H1 (cell line): ENCODE measurements at regions not wholly inside any gene's neighbourhood (a gene's known extent, or its start where the extent isn't known, plus 50 kb on each side); places are given as distances from the start of the nearest gene placed in this dataset.

Experiments
- CTCF ChIA-PET: fragments of 300-600 bp; sonication (Branson Sonifier 250); formaldehyde crosslinking; loops from one replicate; lab custom pipeline; 2021; ENCODE audit not compliant: partially characterized antibody; lab: Charles Lee
- POLR2A ChIA-PET: fragments of 300-600 bp; sonication (Branson Sonifier 250); formaldehyde crosslinking; loops from one replicate; lab custom pipeline; 2021; ENCODE audit warnings: inconsistent platforms; ENCODE audit not compliant: partially characterized antibody; lab: Charles Lee
- DNase-seq, 2 experiments: peaks; one replicate each; pipeline versions ENCODE4 v3.0.0 to v3.0.0-alpha.2; 2010 to 2022; ENCODE audit warnings: low spot score in 2 of 2, low read depth in 1 of 2, mixed read lengths in 1 of 2
- FAIRE-seq: peaks from 2 replicates; lab custom pipeline; 2011; peaks lifted over from hg19 to GRCh38; lab: Jason Lieb, UNC
- H2AFZ ChIP-seq: 2 replicates; pipeline ENCODE4 v1.8.1; 2012; ENCODE audit warnings: low read length, inconsistent platforms
- H2AK5ac ChIP-seq: 2 replicates; pipeline ENCODE4 v1.6.1; 2013; ENCODE audit warnings: low read depth, low read length
- H2BK120ac ChIP-seq: replicated peaks from 2 replicates; pipeline ENCODE3; 2013; ENCODE audit warnings: low read depth, low read length, inconsistent platforms
- H2BK12ac ChIP-seq: 2 replicates; pipeline ENCODE4 v1.6.1; 2013; ENCODE audit warnings: low read depth, low read length
- H2BK15ac ChIP-seq: 2 replicates; pipeline ENCODE4 v1.6.1; 2013; ENCODE audit warnings: low read length
- H2BK20ac ChIP-seq: 2 replicates; pipeline ENCODE4 v1.6.1; 2013; ENCODE audit warnings: low read length
- H2BK5ac ChIP-seq: 2 replicates; pipeline ENCODE4 v1.6.1; 2013; ENCODE audit warnings: low read depth, low read length
- H3K14ac ChIP-seq: 2 replicates; pipeline ENCODE4 v1.6.1; 2013; ENCODE audit warnings: inconsistent platforms; ENCODE audit not compliant: insufficient read length
- H3K18ac ChIP-seq: 2 replicates; pipeline ENCODE4 v1.6.1; 2013; ENCODE audit warnings: low read length; ENCODE audit errors: extremely low read depth
- H3K23ac ChIP-seq: 2 replicates; pipeline ENCODE4 v1.6.1; 2013; ENCODE audit warnings: inconsistent platforms; ENCODE audit not compliant: insufficient read length
- H3K23me2 ChIP-seq: 2 replicates; pipeline ENCODE4 v1.6.1; 2013; ENCODE audit warnings: low read depth, low read length
- H3K27ac ChIP-seq: 2 replicates; pipeline ENCODE4 v1.6.1; 2011; ENCODE audit warnings: low read depth, low read length, inconsistent platforms
- H3K27me3 ChIP-seq, 4 experiments: replicated peaks in 1 of 4; 1 replicate in 1 of 4; 2 replicates in 3 of 4; pipeline versions ENCODE4 v1.6.1 to v1.8.1; 2011 to 2013; ENCODE audit warnings: low read length in 3 of 4, mild to moderate bottlenecking in 3 of 4, inconsistent platforms in 2 of 4, mixed read lengths in 2 of 4, moderate library complexity in 1 of 4; ENCODE audit not compliant: control insufficient read depth in 3 of 4, insufficient read depth in 3 of 4; ENCODE audit errors: extremely low read depth in 1 of 4
- H3K36me3 ChIP-seq, 4 experiments: 2 replicates each; pipeline versions ENCODE4 v1.6.1 to v1.8.1; 2011 to 2013; ENCODE audit warnings: mild to moderate bottlenecking in 4 of 4, low read length in 3 of 4, moderate library complexity in 2 of 4, control low read depth in 1 of 4, inconsistent platforms in 1 of 4; ENCODE audit not compliant: insufficient read depth in 4 of 4, control insufficient read depth in 2 of 4
- H3K4ac ChIP-seq: replicated peaks from 2 replicates; pipeline ENCODE3; 2013; ENCODE audit warnings: low read length, low read depth, mixed read lengths, inconsistent platforms; ENCODE audit not compliant: insufficient read length
- H3K4me1 ChIP-seq, 4 experiments: replicated peaks in 1 of 4; 1 replicate in 1 of 4; 2 replicates in 3 of 4; pipeline versions ENCODE4 v1.6.1 to v1.8.1; 2011 to 2013; ENCODE audit warnings: low read length in 3 of 4, inconsistent platforms in 2 of 4, mixed read lengths in 1 of 4; ENCODE audit not compliant: insufficient read depth in 4 of 4, control insufficient read depth in 3 of 4
- H3K4me2 ChIP-seq, 2 experiments: 2 replicates each; pipeline versions ENCODE4 v1.6.1 to v1.8.1; 2011 to 2013; ENCODE audit warnings: low read depth in 2 of 2, low read length in 2 of 2, control low read depth in 1 of 2, inconsistent platforms in 1 of 2, mild to moderate bottlenecking in 1 of 2; ENCODE audit not compliant: insufficient read depth in 1 of 2
- H3K4me3 ChIP-seq, 4 experiments: fragments of 200-600, 300-600 bp in 1 of 4; sonication (generic), shearing (Covaris generic), sonication (Bioruptor Twin) in 1 of 4; 2 replicates each; pipeline versions ENCODE4 v1.5.1 to v1.8.1; 2011 to 2016; ENCODE audit warnings: low read length in 4 of 4, low read depth in 3 of 4, control low read depth in 2 of 4, inconsistent platforms in 2 of 4, mild to moderate bottlenecking in 2 of 4, mixed read lengths in 1 of 4, moderate library complexity in 1 of 4; ENCODE audit not compliant: insufficient read depth in 2 of 4; ENCODE audit errors: extremely low read depth in 1 of 4
- H3K56ac ChIP-seq: replicated peaks from 2 replicates; pipeline ENCODE3; 2013; ENCODE audit warnings: low read depth, mild to moderate bottlenecking, mixed read lengths, low read length, inconsistent platforms; ENCODE audit not compliant: insufficient read length
- H3K79me1 ChIP-seq: 2 replicates; pipeline ENCODE4 v1.6.1; 2013; ENCODE audit warnings: low read depth, low read length, control low read depth
- H3K79me2 ChIP-seq, 2 experiments: 2 replicates each; pipeline versions ENCODE4 v1.6.1 to v1.8.1; 2012 to 2013; ENCODE audit warnings: low read length in 2 of 2, mild to moderate bottlenecking in 2 of 2, inconsistent platforms in 1 of 2; ENCODE audit not compliant: insufficient read depth in 2 of 2, control insufficient read depth in 1 of 2
- H3K9ac ChIP-seq, 4 experiments: replicated peaks in 1 of 4; 1 replicate in 1 of 4; 2 replicates in 3 of 4; pipeline versions ENCODE4 v1.6.1 to v1.8.1; 2011 to 2013; ENCODE audit warnings: low read depth in 3 of 4, low read length in 3 of 4, control low read depth in 2 of 4, mild to moderate bottlenecking in 2 of 4, moderate library complexity in 2 of 4, inconsistent platforms in 1 of 4; ENCODE audit errors: extremely low read depth in 1 of 4
- H3K9me3 ChIP-seq, 2 experiments: 2 replicates each; pipeline versions ENCODE4 v1.6.1 to v1.8.1; 2012 to 2013; ENCODE audit warnings: mild to moderate bottlenecking in 2 of 2, moderate library complexity in 2 of 2, control low read depth in 1 of 2, inconsistent platforms in 1 of 2, low read depth in 1 of 2, low read length in 1 of 2, mixed read lengths in 1 of 2; ENCODE audit not compliant: insufficient read depth in 2 of 2
- H4K20me1 ChIP-seq, 2 experiments: replicated peaks in 1 of 2; 2 replicates each; pipeline versions ENCODE3 to v1.8.1; 2011 to 2013; ENCODE audit warnings: inconsistent platforms in 2 of 2, low read length in 2 of 2, mild to moderate bottlenecking in 1 of 2; ENCODE audit not compliant: insufficient read depth in 2 of 2, control insufficient read depth in 1 of 2
- H4K5ac ChIP-seq: 2 replicates; pipeline ENCODE4 v1.6.1; 2013; ENCODE audit warnings: low read length, low read depth, mixed read lengths, inconsistent platforms; ENCODE audit not compliant: insufficient read length
- H4K8ac ChIP-seq: 2 replicates; pipeline ENCODE4 v1.8.0; 2013; ENCODE audit warnings: mild to moderate bottlenecking, moderate library complexity, low read length, inconsistent platforms; ENCODE audit not compliant: insufficient read depth; ENCODE audit errors: extremely low read depth
- H4K91ac ChIP-seq: replicated peaks from 2 replicates; pipeline ENCODE3; 2013; ENCODE audit warnings: low read length, mixed read lengths, inconsistent platforms; ENCODE audit not compliant: insufficient read length
- BRCA1 ChIP-seq: IDR thresholded peaks from 2 replicates; pipeline ENCODE4 v1.6.1; 2012; ENCODE audit warnings: low read depth, low read length, improper control_type of control experiment
- CHD2 ChIP-seq: IDR thresholded peaks from 2 replicates; pipeline ENCODE4 v1.6.1; 2012; ENCODE audit warnings: low read length, improper control_type of control experiment
- HDAC6 ChIP-seq: IDR thresholded peaks from one replicate; pipeline ENCODE4 v1.7.1; 2012; ENCODE audit warnings: low read depth, mild to moderate bottlenecking, inconsistent platforms, low read length, moderate library complexity
- KDM1A ChIP-seq: fragments of 200-600, 300-600 bp; sonication (generic); IDR thresholded peaks from 2 replicates; pipeline ENCODE4 v1.7.1; 2016; ENCODE audit warnings: mild to moderate bottlenecking, low read length, borderline replicate concordance
- KDM4A ChIP-seq: IDR thresholded peaks from one replicate; pipeline ENCODE4 v1.7.1; 2012; ENCODE audit warnings: low read depth, mild to moderate bottlenecking, moderate library complexity, low read length, inconsistent platforms; ENCODE audit not compliant: severe bottlenecking
- KDM5A ChIP-seq: fragments of 200-600 bp; IDR thresholded peaks from 2 replicates; pipeline ENCODE4 v1.7.1; 2012; ENCODE audit warnings: mild to moderate bottlenecking, low read length, inconsistent platforms, mixed read lengths
- NRF1 ChIP-seq: IDR thresholded peaks from 2 replicates; pipeline ENCODE4 v1.6.1; 2011; ENCODE audit warnings: mild to moderate bottlenecking, low read depth, low read length, improper control_type of control experiment
- PHF8 ChIP-seq: fragments of 200-600 bp; sonication (generic); conservative IDR thresholded peaks from 2 replicates; pipeline ENCODE4 v1.7.1; 2012; ENCODE audit warnings: low read depth, mild to moderate bottlenecking, inconsistent platforms, low read length, moderate library complexity
- POLR2AphosphoS5 ChIP-seq: IDR thresholded peaks from 2 replicates; pipeline ENCODE4 v1.6.1; 2011; ENCODE audit warnings: low read depth, low read length
- SP4 ChIP-seq: IDR thresholded peaks from 2 replicates; pipeline ENCODE4 v1.6.1; 2012; ENCODE audit warnings: low read length, inconsistent platforms
- TAF7 ChIP-seq: optimal IDR thresholded peaks from 2 replicates; pipeline ENCODE3; 2011; ENCODE audit warnings: low read depth, mild to moderate bottlenecking, inconsistent platforms, low read length, moderate library complexity, borderline replicate concordance
- TBP ChIP-seq: IDR thresholded peaks from 2 replicates; pipeline ENCODE4 v1.6.1; 2011; ENCODE audit warnings: low read depth, low read length, improper control_type of control experiment
- TEAD4 ChIP-seq: IDR thresholded peaks from 2 replicates; pipeline ENCODE4 v1.6.1; 2012; ENCODE audit warnings: low read depth, low read length, inconsistent platforms, mixed read lengths
- YY1 ChIP-seq: IDR thresholded peaks from 2 replicates; pipeline ENCODE4 v1.6.1; 2011; ENCODE audit warnings: low read depth, mild to moderate bottlenecking, low read length
- ZNF274 ChIP-seq: IDR thresholded peaks from 2 replicates; pipeline ENCODE4 v1.7.0; 2012; ENCODE audit warnings: low read length, borderline replicate concordance; ENCODE audit errors: extremely low read depth
- WGBS, 2 experiments: shearing (Covaris generic) in 1 of 2; methylation state at CpG; one replicate each; pipeline versions ENCODE4 v1.1.6 to v1.1.7; 2013 to 2015; ENCODE audit warnings: low lambda C conversion rate in 2 of 2, mixed read lengths in 2 of 2, inconsistent platforms in 1 of 2, low coverage in 1 of 2, missing lambda C conversion rate in 1 of 2; ENCODE audit not compliant: insufficient replicate concordance in 2 of 2, insufficient coverage in 1 of 2, insufficient read length in 1 of 2; ENCODE audit errors: extremely low coverage in 1 of 2, missing lambda C conversion rate in 1 of 2; 5-methylcytosine and 5-hydroxymethylcytosine counted together
- TF ChIP-seq, protein P1 (sequence below): IDR thresholded peaks from 2 replicates; pipeline ENCODE4 v1.6.1; 2012; ENCODE audit warnings: inconsistent platforms

DNA sequence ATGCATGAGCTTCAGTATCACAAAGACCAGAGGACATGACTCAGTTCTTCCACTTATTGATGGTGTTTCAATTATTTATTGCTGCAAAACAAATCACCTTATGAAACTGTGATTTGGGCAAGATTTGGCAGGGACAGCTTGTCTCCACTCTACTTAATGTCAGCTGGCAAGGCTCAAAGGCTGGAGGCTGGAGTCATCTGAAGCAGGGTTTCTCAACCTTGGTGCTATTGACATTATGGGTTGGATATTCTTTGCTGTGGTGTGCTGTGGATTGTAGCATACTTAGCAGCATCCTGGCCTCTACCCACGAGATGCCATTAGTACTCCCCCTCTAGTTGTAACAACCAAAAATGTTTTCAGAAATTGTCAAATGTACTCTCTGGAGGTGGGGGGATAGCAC is 138.8 kb upstream of the PEX5L start:
- Histone ChIP-seq H3K23me2 (no peaks in the 10 kb centered on the region), H3K36me3 (no peaks in the 10 kb centered on the region), H3K4me3 (no peak overlapping the region), H4K91ac (no peak overlapping the region), H3K18ac (no peak overlapping the region), H3K4ac (no peak overlapping the region), H3K56ac (no peak overlapping the region), H3K9me3 (no peaks in the 10 kb centered on the region), H4K8ac (no peak overlapping the region), H3K27ac (no peak overlapping the region), H3K14ac (no peak overlapping the region), H2BK12ac (no peak overlapping the region), H2AFZ (no peak overlapping the region), H3K79me2 (no peaks in the 10 kb centered on the region), H3K79me1 (no peaks in the 10 kb centered on the region), H2AK5ac (no peak overlapping the region), H4K5ac (no peak overlapping the region), H2BK5ac (no peak overlapping the region), H3K4me1 (peaks cover 0 to 7% (median 3%) of the 10 kb centered on the region in 4 experiments; a peak in 3 of 7 replicates), H3K23ac (no peak overlapping the region), H3K27me3 (no peaks in the 10 kb centered on the region), H3K9ac (no peak overlapping the region), H2BK120ac (no peak overlapping the region), H4K20me1 (no peaks in the 10 kb centered on the region), H2BK20ac (no peak overlapping the region), H2BK15ac (no peak overlapping the region), H3K4me2 (no peak overlapping the region)
- DNase-seq (no peak), FAIRE-seq (no peak)
- WGBS, 2 experiments: 85% methylated on average over 1 of the region's 1 CpG; no CpG with 5 or more reads in 1 of the 2 experiments
- ChIA-PET CTCF (interaction anchor here (0.9 kb wide), 1 partner anchor 106 kb away, joined by 3 read pairs; no protein-coding TSS in a partner anchor), POLR2A (no interaction called here)
- TF ChIP-seq YY1: no peak
- no peak for TF ChIP-seq ZNF274
- no peak for TF ChIP-seq TEAD4
- TF ChIP-seq POLR2AphosphoS5: no peak
- no peak for TF ChIP-seq SP4
- TF ChIP-seq CHD2: no peak
- TF ChIP-seq TBP: no peak
- TF ChIP-seq, protein P1, sequence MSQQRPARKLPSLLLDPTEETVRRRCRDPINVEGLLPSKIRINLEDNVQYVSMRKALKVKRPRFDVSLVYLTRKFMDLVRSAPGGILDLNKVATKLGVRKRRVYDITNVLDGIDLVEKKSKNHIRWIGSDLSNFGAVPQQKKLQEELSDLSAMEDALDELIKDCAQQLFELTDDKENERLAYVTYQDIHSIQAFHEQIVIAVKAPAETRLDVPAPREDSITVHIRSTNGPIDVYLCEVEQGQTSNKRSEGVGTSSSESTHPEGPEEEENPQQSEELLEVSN: no peak
- TF ChIP-seq TAF7: no peak
- no peak for TF ChIP-seq HDAC6
- TF ChIP-seq NRF1: no peak
- no peak for TF ChIP-seq KDM5A
- TF ChIP-seq KDM4A: no peak
- no peak for TF ChIP-seq KDM1A
- TF ChIP-seq BRCA1: no peak
- no peak for TF ChIP-seq PHF8
